Loucy (cell line): ENCODE measurements at regions not wholly inside any gene's neighbourhood (a gene's known extent, or its start where the extent isn't known, plus 50 kb on each side); places are given as distances from the start of the nearest gene placed in this dataset.

Experiments
- CTCF ChIP-seq: fragments of 200-600 bp; sonication (generic); conservative IDR thresholded peaks from 2 replicates; pipeline ENCODE4 v1.5.1; 2014; ENCODE audit warnings: mild to moderate bottlenecking, antibody characterized with exemption, low read length
- EZH2phosphoT487 ChIP-seq: fragments of 200-600 bp; IDR thresholded peaks from 2 replicates; pipeline ENCODE4 v1.6.1; 2018; ENCODE audit warnings: antibody characterized with exemption, mild to moderate bottlenecking, moderate library complexity, borderline replicate concordance

GRCh38 chr7:53318566-53318965 lies 283.1 kb downstream of the POM121L12 start:
- TF ChIP-seq CTCF, result no peak
- TF ChIP-seq EZH2phosphoT487, result no peak
